ENCODE measurements at regions not wholly inside any gene's neighbourhood (a gene's known extent, or its start where the extent isn't known, plus 50 kb on each side); places are given as distances from the start of the nearest gene placed in this dataset.

DNA sequence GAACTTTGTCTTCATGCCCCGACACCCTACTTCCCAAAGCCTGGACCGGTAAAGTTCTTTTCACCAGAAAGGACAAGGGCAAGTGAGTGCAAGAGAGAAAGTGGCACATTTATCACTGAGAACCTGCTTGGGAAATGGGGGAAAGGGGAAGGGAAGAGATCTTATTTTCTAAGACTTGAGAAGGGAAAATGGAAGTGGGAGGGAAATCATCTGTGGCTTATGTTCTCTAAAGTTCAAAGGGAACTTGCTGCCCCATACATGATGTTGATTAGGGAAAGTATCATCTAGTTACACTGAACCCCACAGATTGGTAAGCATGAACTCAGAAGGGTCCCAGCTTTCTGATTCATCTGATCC, 199.5 kb upstream of the LPP start:
- in situ Hi-C loops (cut with HindIII; ENCODE audit: low pct_unique_long_range_greater_than_20kb, low sequenced_read_pairs): no loop called here
- no peaks in the 10 kb centered on the region for H3K9me3 ChIP-seq (ENCODE audit: control insufficient read depth, insufficient read depth, low read depth, low read length)
- ATAC-seq (no peak), DNase-seq (ENCODE audit: low read depth, low spot score) (no peak)
- no peaks in the 10 kb centered on the region for H3K36me3 ChIP-seq (ENCODE audit: control insufficient read depth, insufficient read depth, low read length)
- H3K27me3 ChIP-seq (ENCODE audit: control insufficient read depth, insufficient read depth, low read length): no peaks in the 10 kb centered on the region
- H3K27ac ChIP-seq (ENCODE audit: low read length): no peak overlapping the region
- intact Hi-C loops (cut with micrococcal nuclease; ENCODE audit: unreplicated experiment): no loop called here
- TF ChIP-seq SIN3A (IDR thresholded peaks at IDR 0.05; ENCODE audit: borderline replicate concordance, insufficient read depth, low read depth, low read length) (no peak), POLR2AphosphoS5 (IDR thresholded peaks at IDR 0.05; ENCODE audit: low read depth, low read length) (no peak), CTCF (IDR thresholded peaks at IDR 0.05) (no peak), TCF7L2 (IDR thresholded peaks at IDR 0.05; ENCODE audit: low read depth, low read length) (no peak)
- TF ChIP-seq, protein P1, sequence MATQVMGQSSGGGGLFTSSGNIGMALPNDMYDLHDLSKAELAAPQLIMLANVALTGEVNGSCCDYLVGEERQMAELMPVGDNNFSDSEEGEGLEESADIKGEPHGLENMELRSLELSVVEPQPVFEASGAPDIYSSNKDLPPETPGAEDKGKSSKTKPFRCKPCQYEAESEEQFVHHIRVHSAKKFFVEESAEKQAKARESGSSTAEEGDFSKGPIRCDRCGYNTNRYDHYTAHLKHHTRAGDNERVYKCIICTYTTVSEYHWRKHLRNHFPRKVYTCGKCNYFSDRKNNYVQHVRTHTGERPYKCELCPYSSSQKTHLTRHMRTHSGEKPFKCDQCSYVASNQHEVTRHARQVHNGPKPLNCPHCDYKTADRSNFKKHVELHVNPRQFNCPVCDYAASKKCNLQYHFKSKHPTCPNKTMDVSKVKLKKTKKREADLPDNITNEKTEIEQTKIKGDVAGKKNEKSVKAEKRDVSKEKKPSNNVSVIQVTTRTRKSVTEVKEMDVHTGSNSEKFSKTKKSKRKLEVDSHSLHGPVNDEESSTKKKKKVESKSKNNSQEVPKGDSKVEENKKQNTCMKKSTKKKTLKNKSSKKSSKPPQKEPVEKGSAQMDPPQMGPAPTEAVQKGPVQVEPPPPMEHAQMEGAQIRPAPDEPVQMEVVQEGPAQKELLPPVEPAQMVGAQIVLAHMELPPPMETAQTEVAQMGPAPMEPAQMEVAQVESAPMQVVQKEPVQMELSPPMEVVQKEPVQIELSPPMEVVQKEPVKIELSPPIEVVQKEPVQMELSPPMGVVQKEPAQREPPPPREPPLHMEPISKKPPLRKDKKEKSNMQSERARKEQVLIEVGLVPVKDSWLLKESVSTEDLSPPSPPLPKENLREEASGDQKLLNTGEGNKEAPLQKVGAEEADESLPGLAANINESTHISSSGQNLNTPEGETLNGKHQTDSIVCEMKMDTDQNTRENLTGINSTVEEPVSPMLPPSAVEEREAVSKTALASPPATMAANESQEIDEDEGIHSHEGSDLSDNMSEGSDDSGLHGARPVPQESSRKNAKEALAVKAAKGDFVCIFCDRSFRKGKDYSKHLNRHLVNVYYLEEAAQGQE (IDR thresholded peaks at IDR 0.05; ENCODE audit: insufficient read depth in 1 of 2, low read depth in 2 of 2, low read length in 1 of 2): no peak
- POLR2A ChIA-PET: no interaction called here
- CTCF ChIA-PET: no interaction called here
- no peak overlapping the region for H3K4me3 ChIP-seq (ENCODE audit: low read depth in 2 of 2, low read length in 2 of 2)
- no peaks in the 10 kb centered on the region for H3K4me1 ChIP-seq (ENCODE audit: control insufficient read depth, insufficient read depth, low read length)
- no TSS peak for BruUV-seq (replicated peaks)

- TF ChIP-seq, protein P1 (IDR thresholded peaks at IDR 0.05; ENCODE audit: insufficient read depth in 1 of 2, low read depth in 2 of 2, low read length in 1 of 2): no peak
- TF ChIP-seq SIN3A (IDR thresholded peaks at IDR 0.05; ENCODE audit: borderline replicate concordance, insufficient read depth, low read depth, low read length) (no peak), TCF7L2 (IDR thresholded peaks at IDR 0.05; ENCODE audit: low read depth, low read length) (no peak), POLR2AphosphoS5 (IDR thresholded peaks at IDR 0.05; ENCODE audit: low read depth, low read length) (no peak)
- no peaks in the 10 kb centered on the region for H3K27me3 ChIP-seq (ENCODE audit: control insufficient read depth, insufficient read depth, low read length)
- no peaks in the 10 kb centered on the region for H3K9me3 ChIP-seq (ENCODE audit: control insufficient read depth, insufficient read depth, low read depth, low read length)
- no peak for ATAC-seq
- no peaks in the 10 kb centered on the region for H3K36me3 ChIP-seq (ENCODE audit: control insufficient read depth, insufficient read depth, low read length)
- DNase-seq (ENCODE audit: low read depth, low spot score): no peak
- intact Hi-C loops (cut with micrococcal nuclease; ENCODE audit: unreplicated experiment): no loop called here
- POLR2A ChIA-PET: no interaction called here
- BruUV-seq (replicated peaks): no TSS peak
- H3K27ac ChIP-seq (ENCODE audit: low read length): no peak overlapping the region
- H3K4me3 ChIP-seq (ENCODE audit: low read depth in 2 of 2, low read length in 2 of 2): no peak overlapping the region
- H3K4me1 ChIP-seq (ENCODE audit: control insufficient read depth, insufficient read depth, low read length): no peaks in the 10 kb centered on the region
- CTCF ChIA-PET: interaction anchor here (0.5 kb wide), 1 partner anchor 209 kb away, joined by 3 read pairs; no protein-coding TSS in a partner anchor
- in situ Hi-C loops (cut with HindIII; ENCODE audit: low pct_unique_long_range_greater_than_20kb, low sequenced_read_pairs): no loop called here
Observed at GRCh38 chr3:187954873-187955586, 198.9 kb upstream of the LPP start.

Data from Panc1 (cell line).